ENCODE measurements at regions not wholly inside any gene's neighbourhood (a gene's known extent, or its start where the extent isn't known, plus 50 kb on each side); places are given as distances from the start of the nearest gene placed in this dataset.

DNA sequence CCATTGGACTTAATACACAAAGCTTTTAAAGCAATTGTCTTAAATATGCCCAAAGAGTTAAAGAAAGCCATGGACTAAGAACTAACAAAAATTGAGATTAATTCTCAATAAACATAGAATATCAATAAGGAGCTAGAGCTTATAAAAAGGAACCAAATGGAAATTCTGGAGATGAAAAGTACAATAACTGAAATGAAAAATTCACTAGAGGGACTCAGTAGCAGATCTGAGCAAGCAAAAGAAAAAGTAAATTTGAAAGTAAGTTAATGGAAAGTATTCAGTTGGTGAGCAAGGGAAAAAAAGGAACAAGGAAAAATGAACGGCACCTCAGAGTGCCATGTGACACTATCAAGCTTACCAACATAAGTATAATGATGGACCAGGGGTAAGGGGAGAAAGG lies 209.8 kb downstream of the FZD1 start:
- TF ChIP-seq, protein P1, sequence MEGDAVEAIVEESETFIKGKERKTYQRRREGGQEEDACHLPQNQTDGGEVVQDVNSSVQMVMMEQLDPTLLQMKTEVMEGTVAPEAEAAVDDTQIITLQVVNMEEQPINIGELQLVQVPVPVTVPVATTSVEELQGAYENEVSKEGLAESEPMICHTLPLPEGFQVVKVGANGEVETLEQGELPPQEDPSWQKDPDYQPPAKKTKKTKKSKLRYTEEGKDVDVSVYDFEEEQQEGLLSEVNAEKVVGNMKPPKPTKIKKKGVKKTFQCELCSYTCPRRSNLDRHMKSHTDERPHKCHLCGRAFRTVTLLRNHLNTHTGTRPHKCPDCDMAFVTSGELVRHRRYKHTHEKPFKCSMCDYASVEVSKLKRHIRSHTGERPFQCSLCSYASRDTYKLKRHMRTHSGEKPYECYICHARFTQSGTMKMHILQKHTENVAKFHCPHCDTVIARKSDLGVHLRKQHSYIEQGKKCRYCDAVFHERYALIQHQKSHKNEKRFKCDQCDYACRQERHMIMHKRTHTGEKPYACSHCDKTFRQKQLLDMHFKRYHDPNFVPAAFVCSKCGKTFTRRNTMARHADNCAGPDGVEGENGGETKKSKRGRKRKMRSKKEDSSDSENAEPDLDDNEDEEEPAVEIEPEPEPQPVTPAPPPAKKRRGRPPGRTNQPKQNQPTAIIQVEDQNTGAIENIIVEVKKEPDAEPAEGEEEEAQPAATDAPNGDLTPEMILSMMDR (IDR thresholded peaks at IDR 0.05; ENCODE audit: low read depth, low read length, poor library complexity, severe bottlenecking): no peak
- TF ChIP-seq EZH2phosphoT487 (IDR thresholded peaks at IDR 0.05; ENCODE audit: borderline replicate concordance, low read length): no peak

Measured in DOHH2 (cell line).